Caco-2 (cell line): ENCODE measurements at regions not wholly inside any gene's neighbourhood (a gene's known extent, or its start where the extent isn't known, plus 50 kb on each side); places are given as distances from the start of the nearest gene placed in this dataset.

Experiments used
- BruUV-seq: library from RNA; stranded (reverse); fragments of 400-500 nt; replicated peaks from 2 replicates; lab custom pipeline; 2021; lab: Mats Ljungman, UMichigan
- CTCF ChIA-PET: fragments of 300-600 bp; sonication (Branson Sonifier 250); formaldehyde crosslinking; loops from one replicate; lab custom pipeline; 2022; ENCODE audit warnings: antibody characterized with exemption; lab: Charles Lee
- POLR2A ChIA-PET: fragments of 300-600 bp; sonication (Branson Sonifier 250); formaldehyde crosslinking; loops from one replicate; lab custom pipeline; 2022; ENCODE audit warnings: antibody characterized with exemption; lab: Charles Lee
- DNase-seq, 2 experiments: peaks; one replicate each; pipeline versions ENCODE4 v3.0.0 to v3.0.0-alpha.2; 2020 to 2022
- H3K27me3 ChIP-seq: replicated peaks from 2 replicates; pipeline ENCODE4 v1.6.0; 2011; ENCODE audit warnings: low read length; ENCODE audit not compliant: control insufficient read depth, insufficient read depth
- H3K36me3 ChIP-seq: 2 replicates; pipeline ENCODE4 v1.5.1; 2011; ENCODE audit warnings: low read length; ENCODE audit not compliant: control insufficient read depth, insufficient read depth
- H3K4me1 ChIP-seq: fragments of 250-450 bp; sonication (Bioruptor Pico); 2 replicates; pipeline ENCODE4 v1.5.1; 2020; ENCODE audit warnings: mild to moderate bottlenecking
- H3K4me3 ChIP-seq: 2 replicates; pipeline ENCODE4 v1.5.1; 2011; ENCODE audit warnings: low read depth, mild to moderate bottlenecking, control low read depth, low read length
- H3K9me3 ChIP-seq: fragments of 250-450 bp; sonication (Bioruptor Pico); 2 replicates; pipeline ENCODE4 v1.5.1; 2020; ENCODE audit warnings: mild to moderate bottlenecking, moderate library complexity
- H3K27ac Mint-ChIP-seq: one replicate; pipeline ENCODE4 v1.8.0; 2022; ENCODE audit warnings: mixed read lengths; ENCODE audit not compliant: unreplicated experiment
- H3K27me3 Mint-ChIP-seq: one replicate; pipeline ENCODE4 v1.8.0; 2022; ENCODE audit warnings: mixed read lengths; ENCODE audit not compliant: insufficient read depth, unreplicated experiment
- H3K36me3 Mint-ChIP-seq: one replicate; pipeline ENCODE4 v1.8.0; 2022; ENCODE audit warnings: mild to moderate bottlenecking, mixed read lengths; ENCODE audit not compliant: insufficient read depth, unreplicated experiment
- H3K4me1 Mint-ChIP-seq: one replicate; pipeline ENCODE4 v1.8.0; 2022; ENCODE audit warnings: low read depth, mixed read lengths; ENCODE audit not compliant: unreplicated experiment
- H3K4me3 Mint-ChIP-seq: one replicate; pipeline ENCODE4 v1.8.0; 2022; ENCODE audit warnings: mild to moderate bottlenecking, moderate library complexity, mixed read lengths; ENCODE audit not compliant: unreplicated experiment
- H3K9me3 Mint-ChIP-seq: one replicate; pipeline ENCODE4 v1.8.0; 2022; ENCODE audit warnings: mixed read lengths; ENCODE audit not compliant: unreplicated experiment
- CTCF ChIP-seq, 2 experiments: fragments of 200-600 bp in 1 of 2; IDR thresholded peaks; 1 replicate in 1 of 2; 2 replicates in 1 of 2; pipeline versions ENCODE4 v1.5.1 to v1.8.0; 2011 to 2022; ENCODE audit warnings: antibody characterized with exemption in 1 of 2, control low read depth in 1 of 2, inconsistent platforms in 1 of 2, low read depth in 1 of 2, low read length in 1 of 2, mild to moderate bottlenecking in 1 of 2, moderate library complexity in 1 of 2; ENCODE audit not compliant: insufficient read depth in 1 of 2, severe bottlenecking in 1 of 2, unreplicated experiment in 1 of 2
- intact Hi-C: fragments of 100-400 bp; cut with micrococcal nuclease; formaldehyde crosslinking; loops from one replicate; pipeline ENCODE4 v1.10.0; 2022; ENCODE audit not compliant: unreplicated experiment

GRCh38 chr17:34850023-34850422 lies 111.2 kb downstream of the CCT6B start:
- TF ChIP-seq CTCF (IDR thresholded peaks at IDR 0.05; ENCODE audit: insufficient read depth in 1 of 2, low read depth in 1 of 2, low read length in 1 of 2, severe bottlenecking in 1 of 2, unreplicated experiment in 1 of 2), result no peak
- CTCF ChIA-PET, result no interaction called here
- no TSS peak for BruUV-seq

DNA sequence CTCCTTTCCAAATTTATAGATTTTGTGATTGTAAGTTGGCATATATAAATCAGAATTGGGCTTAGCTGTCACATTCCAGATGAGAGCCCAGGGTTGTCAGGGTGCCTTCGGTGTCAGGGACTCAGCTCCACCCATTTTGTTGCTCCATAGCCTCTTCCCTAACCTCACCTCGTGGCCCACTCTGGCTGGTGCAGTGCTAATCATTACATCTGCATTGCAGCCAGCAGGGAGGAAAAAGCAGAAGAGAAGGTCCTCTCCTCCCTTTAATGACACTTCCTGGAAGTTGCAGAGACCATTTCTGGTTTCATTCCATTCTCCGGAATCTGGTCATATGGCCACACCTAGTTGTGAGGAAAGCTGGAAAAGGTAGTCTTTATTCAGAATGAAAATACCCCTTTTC lies 113.3 kb downstream of the CCT6B start:
- Histone ChIP-seq H3K4me1 (no peaks in the 10 kb centered on the region), H3K9me3 (no peaks in the 10 kb centered on the region), H3K27me3 (no peaks in the 10 kb centered on the region; the same call in 1 of the 2 replicates), H3K4me3 (no peak overlapping the region), H3K36me3 (no peaks in the 10 kb centered on the region)
- no peak overlapping the region for H3K27ac Mint-ChIP-seq
- no peaks in the 10 kb centered on the region for H3K9me3 Mint-ChIP-seq
- ChIA-PET CTCF (no interaction called here), POLR2A (no interaction called here)
- no peak for TF ChIP-seq CTCF (IDR thresholded peaks at IDR 0.05; ENCODE audit: insufficient read depth in 1 of 2, low read depth in 1 of 2, low read length in 1 of 2, severe bottlenecking in 1 of 2, unreplicated experiment in 1 of 2)
- peaks cover 15% of the 10 kb centered on the region for H3K27me3 Mint-ChIP-seq
- H3K36me3 Mint-ChIP-seq, result no peaks in the 10 kb centered on the region
- no peak overlapping the region for H3K4me3 Mint-ChIP-seq
- intact Hi-C loops, result no loop called here
- no peaks in the 10 kb centered on the region for H3K4me1 Mint-ChIP-seq
- BruUV-seq, result no TSS peak
- no peak for DNase-seq

More at GRCh38 chr17:34850023-34850422, 111.2 kb downstream of the CCT6B start:
- Histone ChIP-seq H3K4me1 (no peaks in the 10 kb centered on the region), H3K36me3 (no peaks in the 10 kb centered on the region), H3K9me3 (no peaks in the 10 kb centered on the region), H3K4me3 (no peak overlapping the region), H3K27me3 (no peaks in the 10 kb centered on the region; the same call in 1 of the 2 replicates)
- H3K27me3 Mint-ChIP-seq, result peaks cover 15% of the 10 kb centered on the region
- no peaks in the 10 kb centered on the region for H3K36me3 Mint-ChIP-seq
- H3K4me1 Mint-ChIP-seq, result no peaks in the 10 kb centered on the region
- POLR2A ChIA-PET, result no interaction called here
- no peaks in the 10 kb centered on the region for H3K9me3 Mint-ChIP-seq
- intact Hi-C loops, result no loop called here
- DNase-seq, result no peak
- no peak overlapping the region for H3K27ac Mint-ChIP-seq
- H3K4me3 Mint-ChIP-seq, result no peak overlapping the region

GRCh38 chr17:34845296-34845695 lies 116.0 kb downstream of the CCT6B start:
- no peak overlapping the region for H3K4me3 ChIP-seq
- no peak for DNase-seq
- POLR2A ChIA-PET, result interaction anchor here (0.7 kb wide), 1 partner anchor 613 kb away, joined by 3 read pairs; no protein-coding TSS in a partner anchor
- Mint-ChIP-seq H3K9me3 (no peaks in the 10 kb centered on the region), H3K4me3 (no peak overlapping the region), H3K27me3 (peaks cover 15% of the 10 kb centered on the region), H3K36me3 (no peaks in the 10 kb centered on the region), H3K27ac (no peak overlapping the region), H3K4me1 (no peaks in the 10 kb centered on the region)
- TF ChIP-seq CTCF (IDR thresholded peaks at IDR 0.05; ENCODE audit: insufficient read depth in 1 of 2, low read depth in 1 of 2, low read length in 1 of 2, severe bottlenecking in 1 of 2, unreplicated experiment in 1 of 2), result no peak
- H3K36me3 ChIP-seq, result no peaks in the 10 kb centered on the region
- no peaks in the 10 kb centered on the region for H3K4me1 ChIP-seq
- CTCF ChIA-PET, result no interaction called here
- BruUV-seq, result no TSS peak
- no peaks in the 10 kb centered on the region for H3K9me3 ChIP-seq
- H3K27me3 ChIP-seq, result no peaks in the 10 kb centered on the region; the same call in 1 of the 2 replicates
- intact Hi-C loops, result no loop called here
